ENCODE measurements at regions not wholly inside any gene's neighbourhood (a gene's known extent, or its start where the extent isn't known, plus 50 kb on each side); places are given as distances from the start of the nearest gene placed in this dataset.

DNA sequence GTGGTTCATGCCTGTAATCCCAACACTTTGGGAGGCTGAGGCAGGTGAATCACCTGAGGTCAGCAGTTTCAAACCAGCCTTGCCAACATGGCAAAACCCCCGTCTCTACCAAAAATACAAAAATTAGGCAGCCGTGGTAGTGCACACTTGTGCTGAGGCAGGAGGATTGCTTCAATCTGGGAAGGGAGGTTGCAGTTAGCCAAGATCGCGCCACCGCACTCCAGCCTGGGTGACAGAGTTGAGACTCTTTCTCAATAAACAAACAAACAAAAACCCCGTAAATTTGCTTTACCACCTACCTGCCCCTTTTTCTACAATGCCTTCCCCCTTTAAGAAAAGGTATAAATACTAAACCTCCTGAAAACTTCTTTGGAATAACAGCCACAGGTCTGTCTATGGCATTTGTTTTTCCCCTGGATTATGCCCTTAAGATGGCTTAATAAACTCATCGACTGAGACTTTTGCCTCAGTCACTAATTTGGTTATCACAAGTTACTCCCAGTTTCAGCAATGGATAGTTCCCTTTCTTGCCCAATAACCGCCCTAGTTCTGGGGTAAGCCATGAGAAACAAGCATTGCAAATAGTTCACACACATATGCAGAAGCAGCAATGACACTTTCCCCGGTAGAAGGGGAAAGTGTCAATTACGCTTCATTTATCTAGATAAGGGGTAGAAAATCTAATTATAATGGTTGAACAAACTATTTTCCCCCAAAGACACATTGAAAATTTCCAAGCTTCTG, 52.8 kb upstream of the SVIL start:
- H3K27ac ChIP-seq = no peak overlapping the region

DNA sequence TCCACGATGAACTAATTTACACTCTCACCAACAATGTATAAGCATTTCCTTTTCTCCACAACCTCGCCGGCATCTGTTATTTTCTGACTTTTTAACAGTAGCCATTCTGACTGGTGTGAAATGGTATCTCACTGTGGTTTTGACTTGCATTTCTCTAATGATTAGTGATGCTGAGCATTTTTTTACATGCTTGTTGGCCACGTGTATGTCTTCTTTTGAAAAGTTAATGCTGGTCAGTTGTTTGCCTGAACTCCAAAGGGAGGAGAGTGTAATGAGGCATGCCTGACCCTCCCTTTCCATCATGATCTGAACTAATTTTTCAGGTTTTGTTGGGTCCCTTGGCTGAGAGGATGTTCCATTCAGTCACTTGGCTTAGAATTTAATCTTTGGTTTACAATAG, 50.7 kb upstream of the SVIL start:
- no peak for TF ChIP-seq ZFX (IDR thresholded peaks at IDR 0.05; ENCODE audit: borderline replicate concordance)
- TF ChIP-seq, protein P1, sequence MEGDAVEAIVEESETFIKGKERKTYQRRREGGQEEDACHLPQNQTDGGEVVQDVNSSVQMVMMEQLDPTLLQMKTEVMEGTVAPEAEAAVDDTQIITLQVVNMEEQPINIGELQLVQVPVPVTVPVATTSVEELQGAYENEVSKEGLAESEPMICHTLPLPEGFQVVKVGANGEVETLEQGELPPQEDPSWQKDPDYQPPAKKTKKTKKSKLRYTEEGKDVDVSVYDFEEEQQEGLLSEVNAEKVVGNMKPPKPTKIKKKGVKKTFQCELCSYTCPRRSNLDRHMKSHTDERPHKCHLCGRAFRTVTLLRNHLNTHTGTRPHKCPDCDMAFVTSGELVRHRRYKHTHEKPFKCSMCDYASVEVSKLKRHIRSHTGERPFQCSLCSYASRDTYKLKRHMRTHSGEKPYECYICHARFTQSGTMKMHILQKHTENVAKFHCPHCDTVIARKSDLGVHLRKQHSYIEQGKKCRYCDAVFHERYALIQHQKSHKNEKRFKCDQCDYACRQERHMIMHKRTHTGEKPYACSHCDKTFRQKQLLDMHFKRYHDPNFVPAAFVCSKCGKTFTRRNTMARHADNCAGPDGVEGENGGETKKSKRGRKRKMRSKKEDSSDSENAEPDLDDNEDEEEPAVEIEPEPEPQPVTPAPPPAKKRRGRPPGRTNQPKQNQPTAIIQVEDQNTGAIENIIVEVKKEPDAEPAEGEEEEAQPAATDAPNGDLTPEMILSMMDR (IDR thresholded peaks at IDR 0.05) = no peak
- H3K27ac ChIP-seq = no peak overlapping the region

More for the DNA sequence above, 52.8 kb upstream of the SVIL start:
- TF ChIP-seq, protein P1 (IDR thresholded peaks at IDR 0.05) = no peak
- TF ChIP-seq ZFX (IDR thresholded peaks at IDR 0.05; ENCODE audit: borderline replicate concordance) = no peak
